H1 (cell line): ENCODE measurements at regions not wholly inside any gene's neighbourhood (a gene's known extent, or its start where the extent isn't known, plus 50 kb on each side); places are given as distances from the start of the nearest gene placed in this dataset.

ENCODE experiments used
- CTCF ChIA-PET: fragments of 300-600 bp; sonication (Branson Sonifier 250); formaldehyde crosslinking; loops from one replicate; lab custom pipeline; 2021; ENCODE audit not compliant: partially characterized antibody; lab: Charles Lee
- POLR2A ChIA-PET: fragments of 300-600 bp; sonication (Branson Sonifier 250); formaldehyde crosslinking; loops from one replicate; lab custom pipeline; 2021; ENCODE audit warnings: inconsistent platforms; ENCODE audit not compliant: partially characterized antibody; lab: Charles Lee
- DNase-seq, 2 experiments: peaks; one replicate each; pipeline versions ENCODE4 v3.0.0 to v3.0.0-alpha.2; 2010 to 2022; ENCODE audit warnings: low spot score in 2 of 2, low read depth in 1 of 2, mixed read lengths in 1 of 2
- FAIRE-seq: peaks from 2 replicates; lab custom pipeline; 2011; peaks lifted over from hg19 to GRCh38; lab: Jason Lieb, UNC
- H2AFZ ChIP-seq: 2 replicates; pipeline ENCODE4 v1.8.1; 2012; ENCODE audit warnings: low read length, inconsistent platforms
- H2AK5ac ChIP-seq: 2 replicates; pipeline ENCODE4 v1.6.1; 2013; ENCODE audit warnings: low read depth, low read length
- H2BK120ac ChIP-seq: replicated peaks from 2 replicates; pipeline ENCODE3; 2013; ENCODE audit warnings: low read depth, low read length, inconsistent platforms
- H2BK12ac ChIP-seq: 2 replicates; pipeline ENCODE4 v1.6.1; 2013; ENCODE audit warnings: low read depth, low read length
- H2BK15ac ChIP-seq: 2 replicates; pipeline ENCODE4 v1.6.1; 2013; ENCODE audit warnings: low read length
- H2BK20ac ChIP-seq: 2 replicates; pipeline ENCODE4 v1.6.1; 2013; ENCODE audit warnings: low read length
- H2BK5ac ChIP-seq: 2 replicates; pipeline ENCODE4 v1.6.1; 2013; ENCODE audit warnings: low read depth, low read length
- H3K14ac ChIP-seq: 2 replicates; pipeline ENCODE4 v1.6.1; 2013; ENCODE audit warnings: inconsistent platforms; ENCODE audit not compliant: insufficient read length
- H3K18ac ChIP-seq: 2 replicates; pipeline ENCODE4 v1.6.1; 2013; ENCODE audit warnings: low read length; ENCODE audit errors: extremely low read depth
- H3K23ac ChIP-seq: 2 replicates; pipeline ENCODE4 v1.6.1; 2013; ENCODE audit warnings: inconsistent platforms; ENCODE audit not compliant: insufficient read length
- H3K23me2 ChIP-seq: 2 replicates; pipeline ENCODE4 v1.6.1; 2013; ENCODE audit warnings: low read depth, low read length
- H3K27ac ChIP-seq: 2 replicates; pipeline ENCODE4 v1.6.1; 2011; ENCODE audit warnings: low read depth, low read length, inconsistent platforms
- H3K27me3 ChIP-seq, 4 experiments: replicated peaks in 1 of 4; 1 replicate in 1 of 4; 2 replicates in 3 of 4; pipeline versions ENCODE4 v1.6.1 to v1.8.1; 2011 to 2013; ENCODE audit warnings: low read length in 3 of 4, mild to moderate bottlenecking in 3 of 4, inconsistent platforms in 2 of 4, mixed read lengths in 2 of 4, moderate library complexity in 1 of 4; ENCODE audit not compliant: control insufficient read depth in 3 of 4, insufficient read depth in 3 of 4; ENCODE audit errors: extremely low read depth in 1 of 4
- H3K36me3 ChIP-seq, 4 experiments: 2 replicates each; pipeline versions ENCODE4 v1.6.1 to v1.8.1; 2011 to 2013; ENCODE audit warnings: mild to moderate bottlenecking in 4 of 4, low read length in 3 of 4, moderate library complexity in 2 of 4, control low read depth in 1 of 4, inconsistent platforms in 1 of 4; ENCODE audit not compliant: insufficient read depth in 4 of 4, control insufficient read depth in 2 of 4
- H3K4ac ChIP-seq: replicated peaks from 2 replicates; pipeline ENCODE3; 2013; ENCODE audit warnings: low read length, low read depth, mixed read lengths, inconsistent platforms; ENCODE audit not compliant: insufficient read length
- H3K4me1 ChIP-seq, 4 experiments: replicated peaks in 1 of 4; 1 replicate in 1 of 4; 2 replicates in 3 of 4; pipeline versions ENCODE4 v1.6.1 to v1.8.1; 2011 to 2013; ENCODE audit warnings: low read length in 3 of 4, inconsistent platforms in 2 of 4, mixed read lengths in 1 of 4; ENCODE audit not compliant: insufficient read depth in 4 of 4, control insufficient read depth in 3 of 4
- H3K4me2 ChIP-seq, 2 experiments: 2 replicates each; pipeline versions ENCODE4 v1.6.1 to v1.8.1; 2011 to 2013; ENCODE audit warnings: low read depth in 2 of 2, low read length in 2 of 2, control low read depth in 1 of 2, inconsistent platforms in 1 of 2, mild to moderate bottlenecking in 1 of 2; ENCODE audit not compliant: insufficient read depth in 1 of 2
- H3K4me3 ChIP-seq, 4 experiments: fragments of 200-600, 300-600 bp in 1 of 4; sonication (generic), shearing (Covaris generic), sonication (Bioruptor Twin) in 1 of 4; 2 replicates each; pipeline versions ENCODE4 v1.5.1 to v1.8.1; 2011 to 2016; ENCODE audit warnings: low read length in 4 of 4, low read depth in 3 of 4, control low read depth in 2 of 4, inconsistent platforms in 2 of 4, mild to moderate bottlenecking in 2 of 4, mixed read lengths in 1 of 4, moderate library complexity in 1 of 4; ENCODE audit not compliant: insufficient read depth in 2 of 4; ENCODE audit errors: extremely low read depth in 1 of 4
- H3K56ac ChIP-seq: replicated peaks from 2 replicates; pipeline ENCODE3; 2013; ENCODE audit warnings: low read depth, mild to moderate bottlenecking, mixed read lengths, low read length, inconsistent platforms; ENCODE audit not compliant: insufficient read length
- H3K79me1 ChIP-seq: 2 replicates; pipeline ENCODE4 v1.6.1; 2013; ENCODE audit warnings: low read depth, low read length, control low read depth
- H3K79me2 ChIP-seq, 2 experiments: 2 replicates each; pipeline versions ENCODE4 v1.6.1 to v1.8.1; 2012 to 2013; ENCODE audit warnings: low read length in 2 of 2, mild to moderate bottlenecking in 2 of 2, inconsistent platforms in 1 of 2; ENCODE audit not compliant: insufficient read depth in 2 of 2, control insufficient read depth in 1 of 2
- H3K9ac ChIP-seq, 4 experiments: replicated peaks in 1 of 4; 1 replicate in 1 of 4; 2 replicates in 3 of 4; pipeline versions ENCODE4 v1.6.1 to v1.8.1; 2011 to 2013; ENCODE audit warnings: low read depth in 3 of 4, low read length in 3 of 4, control low read depth in 2 of 4, mild to moderate bottlenecking in 2 of 4, moderate library complexity in 2 of 4, inconsistent platforms in 1 of 4; ENCODE audit errors: extremely low read depth in 1 of 4
- H3K9me3 ChIP-seq, 2 experiments: 2 replicates each; pipeline versions ENCODE4 v1.6.1 to v1.8.1; 2012 to 2013; ENCODE audit warnings: mild to moderate bottlenecking in 2 of 2, moderate library complexity in 2 of 2, control low read depth in 1 of 2, inconsistent platforms in 1 of 2, low read depth in 1 of 2, low read length in 1 of 2, mixed read lengths in 1 of 2; ENCODE audit not compliant: insufficient read depth in 2 of 2
- H4K20me1 ChIP-seq, 2 experiments: replicated peaks in 1 of 2; 2 replicates each; pipeline versions ENCODE3 to v1.8.1; 2011 to 2013; ENCODE audit warnings: inconsistent platforms in 2 of 2, low read length in 2 of 2, mild to moderate bottlenecking in 1 of 2; ENCODE audit not compliant: insufficient read depth in 2 of 2, control insufficient read depth in 1 of 2
- H4K5ac ChIP-seq: 2 replicates; pipeline ENCODE4 v1.6.1; 2013; ENCODE audit warnings: low read length, low read depth, mixed read lengths, inconsistent platforms; ENCODE audit not compliant: insufficient read length
- H4K8ac ChIP-seq: 2 replicates; pipeline ENCODE4 v1.8.0; 2013; ENCODE audit warnings: mild to moderate bottlenecking, moderate library complexity, low read length, inconsistent platforms; ENCODE audit not compliant: insufficient read depth; ENCODE audit errors: extremely low read depth
- H4K91ac ChIP-seq: replicated peaks from 2 replicates; pipeline ENCODE3; 2013; ENCODE audit warnings: low read length, mixed read lengths, inconsistent platforms; ENCODE audit not compliant: insufficient read length
- ASH2L ChIP-seq: fragments of 200-600, 300-600 bp; sonication (generic); IDR thresholded peaks from one replicate; pipeline ENCODE4 v1.7.1; 2017; ENCODE audit warnings: low read length
- CBX8 ChIP-seq: fragments of 300-800, 300-1000 bp; sonication (generic); IDR thresholded peaks from 2 replicates; pipeline ENCODE4 v1.7.1; 2016; ENCODE audit warnings: low read depth, low read length, borderline replicate concordance
- CTBP2 ChIP-seq: IDR thresholded peaks from 2 replicates; pipeline ENCODE4 v1.7.0; 2011; ENCODE audit warnings: borderline replicate concordance, mild to moderate bottlenecking, moderate library complexity, mixed read lengths, low read length; ENCODE audit not compliant: insufficient read depth, insufficient read length
- GABPA ChIP-seq: IDR thresholded peaks from 2 replicates; pipeline ENCODE4 v1.6.1; 2011; ENCODE audit warnings: mild to moderate bottlenecking, low read length, moderate library complexity, borderline replicate concordance; ENCODE audit not compliant: insufficient read depth
- RNF2 ChIP-seq: fragments of 200-900, 300-1000 bp; sonication (generic); IDR thresholded peaks from 2 replicates; pipeline ENCODE4 v1.7.1; 2016; ENCODE audit warnings: borderline replicate concordance, low read depth, mild to moderate bottlenecking, antibody characterized with exemption, low read length; ENCODE audit not compliant: poor library complexity, severe bottlenecking; ENCODE audit errors: missing control alignments
- TEAD4 ChIP-seq: IDR thresholded peaks from 2 replicates; pipeline ENCODE4 v1.6.1; 2012; ENCODE audit warnings: low read depth, low read length, inconsistent platforms, mixed read lengths
- WGBS, 2 experiments: shearing (Covaris generic) in 1 of 2; methylation state at CpG; one replicate each; pipeline versions ENCODE4 v1.1.6 to v1.1.7; 2013 to 2015; ENCODE audit warnings: low lambda C conversion rate in 2 of 2, mixed read lengths in 2 of 2, inconsistent platforms in 1 of 2, low coverage in 1 of 2, missing lambda C conversion rate in 1 of 2; ENCODE audit not compliant: insufficient replicate concordance in 2 of 2, insufficient coverage in 1 of 2, insufficient read length in 1 of 2; ENCODE audit errors: extremely low coverage in 1 of 2, missing lambda C conversion rate in 1 of 2; 5-methylcytosine and 5-hydroxymethylcytosine counted together

DNA sequence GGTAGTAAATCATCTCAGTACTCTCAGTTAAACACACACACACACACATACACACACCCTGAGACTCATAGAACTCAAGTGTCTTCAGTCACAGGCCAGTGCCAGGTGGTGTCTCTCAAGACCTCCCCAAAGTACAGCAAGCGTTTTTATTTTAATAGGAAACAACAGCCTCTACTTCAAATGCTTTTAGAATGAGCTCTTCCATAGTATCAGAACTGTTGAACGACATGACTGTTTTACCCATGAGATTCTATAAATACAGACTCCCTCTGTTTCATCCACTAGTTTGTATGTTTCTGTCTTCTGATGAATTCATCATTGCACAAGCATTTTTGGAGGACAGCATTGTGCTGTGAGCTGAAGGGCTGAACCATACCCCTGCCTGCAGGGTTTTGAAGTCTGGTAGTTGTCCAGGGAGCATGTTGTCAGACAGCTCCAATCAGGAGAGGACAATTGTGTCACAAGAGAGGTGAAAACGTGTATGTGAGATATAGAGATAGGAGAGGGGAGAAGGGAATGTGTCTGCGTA, 201.0 kb upstream of the BCL6 start:
- no peak overlapping the region for H3K27ac ChIP-seq
- H3K27me3 ChIP-seq = no peaks in the 10 kb centered on the region
- H2BK5ac ChIP-seq = no peak overlapping the region
- ChIA-PET POLR2A (interaction anchor here (1.0 kb wide), 1 partner anchor 201 kb away, joined by 3 read pairs; the partner anchor contains the start of gene BCL6), CTCF (interaction anchor here (0.8 to 1.7 kb wide), 9 partner anchors 12 to 1202 kb away, joined by 3 to 6 read pairs (median 4); no protein-coding TSS in a partner anchor)
- H3K79me1 ChIP-seq = no peaks in the 10 kb centered on the region
- no peak for DNase-seq
- H4K91ac ChIP-seq = no peak overlapping the region
- no peaks in the 10 kb centered on the region for H4K20me1 ChIP-seq
- no peak overlapping the region for H2AK5ac ChIP-seq
- H3K9me3 ChIP-seq = no peaks in the 10 kb centered on the region
- H3K14ac ChIP-seq = no peak overlapping the region
- peaks cover 0 to 5% (median 2%) of the 10 kb centered on the region in 4 experiments; a peak in 4 of 7 replicates for H3K4me1 ChIP-seq
- H2BK15ac ChIP-seq = no peak overlapping the region
- H2BK120ac ChIP-seq = no peak overlapping the region
- no peak overlapping the region for H2BK20ac ChIP-seq
- no peak overlapping the region for H3K18ac ChIP-seq
- H3K4ac ChIP-seq = no peak overlapping the region
- H2BK12ac ChIP-seq = no peak overlapping the region
- no peak overlapping the region for H2AFZ ChIP-seq
- no peaks in the 10 kb centered on the region for H3K23me2 ChIP-seq
- H4K5ac ChIP-seq = no peak overlapping the region
- no peak overlapping the region for H3K4me3 ChIP-seq
- H3K79me2 ChIP-seq = no peaks in the 10 kb centered on the region
- no peak overlapping the region for H4K8ac ChIP-seq
- H3K4me2 ChIP-seq = no peak overlapping the region
- H3K23ac ChIP-seq = no peak overlapping the region
- FAIRE-seq = no peak
- 92 to 100% methylated on average over 2 to 4 of the region's 4 CpGs for WGBS, 2 experiments
- no peaks in the 10 kb centered on the region for H3K36me3 ChIP-seq
- no peak overlapping the region for H3K9ac ChIP-seq
- no peak overlapping the region for H3K56ac ChIP-seq
- TF ChIP-seq CBX8 (no peak), CTBP2 (no peak), ASH2L (no peak), TEAD4 (no peak), RNF2 (no peak), GABPA (no peak)
